Heart left ventricle (tissue), 13 donors: ENCODE measurements at regions not wholly inside any gene's neighbourhood (a gene's known extent, or its start where the extent isn't known, plus 50 kb on each side); places are given as distances from the start of the nearest gene placed in this dataset.

ENCODE experiments used
- CTCF ChIP-seq, 12 donors: fragments of 200-600 bp; sonication (generic) in 4 of 12; IDR thresholded peaks; one replicate each; pipeline versions ENCODE4 v1.5.0 to v1.8.0; 2018 to 2022; ENCODE audit warnings: antibody characterized with exemption in 12 of 12, mild to moderate bottlenecking in 5 of 12
- POLR2A ChIP-seq, 2 donors: fragments of 450-650 bp; IDR thresholded peaks; one replicate each; pipeline ENCODE4 v1.6.1; 2017; ENCODE audit warnings: antibody characterized with exemption in 2 of 2, mild to moderate bottlenecking in 2 of 2, moderate library complexity in 2 of 2
- donor health status: ischemic (EF 13 %, LVEDD 7.1; RV severe dilation, severe dysfunction).
- donor health status: DM: no; HTN: yes; CAD: no.
- donor health status: DM: no; HTN: no; CAD: no.
- donor health status: ischemic (EF 25% LVEDD 6.9; RV normal size, moderate dysfunction).
- donor health status: ischemic (EF 25% LVEDD 5.7; RV mildly dilated, moderate dysfunction).
- donor health status: ischemic (EF 35%, LVEDD 5.7; RV mildly dilated, moderate dysfunction).
- donor health status: nonischemic (EF 11% LVEDD 7.7; RV severe dilation, severe dysfunction).
- donor health status: DM: yes; HTN: yes; CAD: no.
- donor health status: PGD.
- donor health status: ischemic (EF 29% LVEDD 5.4; RV normal size, mild dysfunction).
- donor health status: nonischemic (EF 23%, LVEDD 6.1; RV moderate dilation, normal function).

DNA sequence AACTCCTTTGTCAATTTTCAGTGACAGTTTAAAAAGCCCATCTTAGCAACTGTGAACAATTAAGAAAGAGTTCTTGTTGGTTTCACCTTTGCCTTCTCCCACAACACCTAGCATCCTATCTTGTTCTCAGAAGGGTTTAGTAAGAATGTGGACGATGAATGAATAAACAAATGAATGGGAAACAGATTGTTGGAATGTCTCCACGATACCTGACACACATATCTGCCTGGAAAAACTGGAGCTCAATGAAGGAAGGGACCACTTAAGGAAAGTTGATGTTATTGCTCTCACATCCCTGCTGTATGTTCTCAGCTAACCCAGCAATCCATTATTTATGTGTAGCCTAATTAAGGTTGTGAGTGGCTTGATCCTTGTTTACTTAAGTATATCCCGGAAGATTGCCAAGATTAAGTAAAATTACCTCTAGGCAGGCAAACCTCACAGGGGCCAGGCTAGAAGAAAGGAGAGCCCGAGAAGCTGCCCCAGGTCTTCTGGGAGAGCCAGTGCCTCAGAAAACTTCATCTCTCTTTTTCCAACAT, 286.4 kb downstream of the NXPE2 start:
- no peak for TF ChIP-seq POLR2A (IDR thresholded peaks at IDR 0.05)
- no peak for TF ChIP-seq CTCF (IDR thresholded peaks at IDR 0.05)
